A549 (cell line): ENCODE measurements at regions not wholly inside any gene's neighbourhood (a gene's known extent, or its start where the extent isn't known, plus 50 kb on each side); places are given as distances from the start of the nearest gene placed in this dataset.

Source experiments
- ATAC-seq, 2 experiments: fragments of 200-7000 bp in 1 of 2; fragments of >200 bp in 1 of 2; cut with Nextera tagmentation in 1 of 2; cut with Tn5 transposase in 1 of 2; 3 replicates each; pipeline versions ENCODE4 v1.8.0 to v1.9.1; 2018 to 2020; ENCODE audit warnings: mild to moderate bottlenecking in 1 of 2, moderate library complexity in 1 of 2
- CTCF ChIA-PET: fragments of 300-600 bp; sonication (Branson Sonifier 250); formaldehyde crosslinking; extraction: SDS; loops from one replicate; lab custom pipeline; 2021; ENCODE audit warnings: antibody characterized with exemption, inconsistent platforms; lab: Yijun Ruan, JAX
- POLR2A ChIA-PET: fragments of 350-600 bp; formaldehyde crosslinking; extraction: SDS; loops from one replicate; lab custom pipeline; 2021; ENCODE audit warnings: antibody characterized with exemption, inconsistent platforms; lab: Yijun Ruan, JAX
- DNase-seq, 2 experiments: peaks; one replicate each; pipeline versions ENCODE4 v3.0.0 to v3.0.0-alpha.2; 2011 to 2016; ENCODE audit warnings: low read depth in 1 of 2, low spot score in 1 of 2
- FAIRE-seq: peaks from 2 replicates; lab custom pipeline; 2011; peaks lifted over from hg19 to GRCh38; lab: Jason Lieb, UNC
- H3K27ac ChIP-seq, 2 experiments: fragments of >200 bp; sonication (Bioruptor Twin); formaldehyde crosslinking; 3 replicates each; pipeline ENCODE4 v1.5.1; 2016 to 2017
- H3K4me1 ChIP-seq: fragments of >200 bp; sonication (Bioruptor Twin); formaldehyde crosslinking; 3 replicates; pipeline ENCODE4 v1.6.1; 2016
- H3K4me2 ChIP-seq: fragments of >200 bp; sonication (Bioruptor Twin); formaldehyde crosslinking; 3 replicates; pipeline ENCODE4 v1.6.1; 2016
- H3K4me3 ChIP-seq: fragments of >200 bp; sonication (Bioruptor Twin); formaldehyde crosslinking; 3 replicates; pipeline ENCODE4 v1.5.1; 2016
- H3K9me3 ChIP-seq: fragments of >200 bp; sonication (Bioruptor Twin); formaldehyde crosslinking; 3 replicates; pipeline ENCODE4 v1.6.1; 2016
- BCL3 ChIP-seq: fragments of >200 bp; sonication (Bioruptor Twin); formaldehyde crosslinking; IDR thresholded peaks from 3 replicates; pipeline ENCODE4 v1.6.1; 2016
- CEBPB ChIP-seq, 2 experiments: fragments of >200 bp in 1 of 2; sonication (Bioruptor Twin) in 1 of 2; formaldehyde crosslinking in 1 of 2; IDR thresholded peaks; 2 replicates each; pipeline ENCODE4 v1.6.1; 2012 to 2016
- FOSB ChIP-seq: fragments of 250-450 bp; sonication (Bioruptor Pico); IDR thresholded peaks from 2 replicates; pipeline ENCODE4 v1.5.0; 2020; ENCODE audit warnings: mild to moderate bottlenecking, moderate library complexity
- GATA3 ChIP-seq: IDR thresholded peaks from 2 replicates; pipeline ENCODE4 v1.6.1; 2012; ENCODE audit warnings: borderline replicate concordance
- HDAC2 ChIP-seq: fragments of 200-600 bp; sonication (generic); IDR thresholded peaks from 2 replicates; pipeline ENCODE4 v1.6.1; 2016
- HES2 ChIP-seq: fragments of >200 bp; sonication (Bioruptor Twin); formaldehyde crosslinking; IDR thresholded peaks from 2 replicates; pipeline ENCODE4 v1.6.1; 2016
- HEYL ChIP-seq: fragments of 250-450 bp; sonication (Bioruptor Pico); IDR thresholded peaks from 2 replicates; pipeline ENCODE4 v1.8.0; 2021; ENCODE audit warnings: mild to moderate bottlenecking, moderate library complexity
- HOXA7 ChIP-seq: fragments of 250-450 bp; sonication (Bioruptor Pico); IDR thresholded peaks from 2 replicates; pipeline ENCODE4 v1.5.0; 2020; ENCODE audit warnings: mild to moderate bottlenecking, moderate library complexity
- HOXB13 ChIP-seq: fragments of 250-450 bp; sonication (Bioruptor Pico); IDR thresholded peaks from 2 replicates; pipeline ENCODE4 v1.5.0; 2020; ENCODE audit warnings: low read depth, mild to moderate bottlenecking, moderate library complexity
- HOXB5 ChIP-seq: fragments of 250-450 bp; sonication (Bioruptor Pico); IDR thresholded peaks from 2 replicates; pipeline ENCODE4 v1.5.0; 2020; ENCODE audit warnings: mild to moderate bottlenecking, moderate library complexity
- JUNB ChIP-seq: fragments of >200 bp; sonication (Bioruptor Twin); formaldehyde crosslinking; IDR thresholded peaks from 2 replicates; pipeline ENCODE4 v1.6.1; 2016
- MAFK ChIP-seq: fragments of 450-650 bp; IDR thresholded peaks from 2 replicates; pipeline ENCODE4 v1.6.1; 2014; ENCODE audit not compliant: partially characterized antibody
- MAX ChIP-seq: IDR thresholded peaks from 2 replicates; pipeline ENCODE4 v1.6.1; 2012
- MYC ChIP-seq: IDR thresholded peaks from 2 replicates; pipeline ENCODE4 v1.6.1; 2012; ENCODE audit warnings: mild to moderate bottlenecking, inconsistent platforms, low read length, improper control_type of control experiment, borderline replicate concordance
- NPAS2 ChIP-seq: fragments of 250-450 bp; sonication (Bioruptor Pico); IDR thresholded peaks from 2 replicates; pipeline ENCODE4 v1.8.0; 2022; ENCODE audit warnings: mild to moderate bottlenecking, moderate library complexity, borderline replicate concordance
- PBX3 ChIP-seq: IDR thresholded peaks from 2 replicates; pipeline ENCODE4 v1.6.1; 2012
- RARB ChIP-seq: fragments of 250-450 bp; sonication (Bioruptor Pico); IDR thresholded peaks from 2 replicates; pipeline ENCODE4 v1.8.0; 2021; ENCODE audit warnings: mild to moderate bottlenecking, moderate library complexity
- REST ChIP-seq: fragments of 200-600 bp; sonication (generic); IDR thresholded peaks from 2 replicates; pipeline ENCODE4 v1.6.1; 2016; ENCODE audit warnings: antibody characterized with exemption, mild to moderate bottlenecking, moderate library complexity
- RFX5 ChIP-seq: fragments of 450-650 bp; IDR thresholded peaks from 2 replicates; pipeline ENCODE4 v1.7.1; 2014; ENCODE audit warnings: antibody characterized with exemption, mild to moderate bottlenecking, moderate library complexity
- SMC3 ChIP-seq: fragments of >200 bp; sonication (Bioruptor Twin); formaldehyde crosslinking; IDR thresholded peaks from 3 replicates; pipeline ENCODE4 v1.6.1; 2018; ENCODE audit warnings: inconsistent platforms
- USF2 ChIP-seq: fragments of 450-650 bp; IDR thresholded peaks from 2 replicates; pipeline ENCODE4 v1.6.1; 2014; ENCODE audit warnings: antibody characterized with exemption
- ZFP36 ChIP-seq: fragments of 450-650 bp; IDR thresholded peaks from 2 replicates; pipeline ENCODE4 v1.6.1; 2014; ENCODE audit warnings: borderline replicate concordance; ENCODE audit not compliant: partially characterized antibody
- ZNF302 ChIP-seq: fragments of 250-450 bp; sonication (Bioruptor Pico); IDR thresholded peaks from 2 replicates; pipeline ENCODE4 v1.9.0; 2021; ENCODE audit warnings: inconsistent platforms, mild to moderate bottlenecking, moderate library complexity
- WGBS: methylation state at CpG from one replicate; pipeline ENCODE4 v1.1.6; 2017; ENCODE audit errors: missing lambda C conversion rate; 5-methylcytosine and 5-hydroxymethylcytosine counted together

GRCh38 chr21:15455819-15456462 is 273.8 kb upstream of the USP25 start:
- FAIRE-seq = no peak
- no peak for ATAC-seq
- TF ChIP-seq CEBPB (IDR thresholded peaks at IDR 0.05) = no peak
- no peak for TF ChIP-seq MYC
- no peak for TF ChIP-seq MAX
- TF ChIP-seq HES2 = no peak
- no peak for TF ChIP-seq PBX3
- TF ChIP-seq HOXB5 = no peak
- no peak for TF ChIP-seq HOXA7 (CRISPR knock-in tag)
- TF ChIP-seq ZFP36 = no peak
- no peak for TF ChIP-seq HDAC2
- no peak for TF ChIP-seq RARB (CRISPR knock-in tag)
- TF ChIP-seq NPAS2 (CRISPR knock-in tag) = no peak
- TF ChIP-seq RFX5 = no peak
- TF ChIP-seq FOSB = no peak
- no peak for TF ChIP-seq ZNF302 (CRISPR knock-in tag)
- TF ChIP-seq HEYL (CRISPR knock-in tag) = no peak
- no peak for TF ChIP-seq JUNB
- TF ChIP-seq BCL3 = no peak
- no peak for TF ChIP-seq MAFK
- no peak for TF ChIP-seq REST
- POLR2A ChIA-PET = no interaction called here
- Histone ChIP-seq H3K4me2 (no peak overlapping the region), H3K4me3 (no peak overlapping the region), H3K4me1 (no peaks in the 10 kb centered on the region), H3K9me3 (no peaks in the 10 kb centered on the region), H3K27ac (peak overlapping the region in 1 of 2 experiments; percentile 31; a peak in 1 of 6 replicates)
- CTCF ChIA-PET = interaction anchor here (0.5 to 0.8 kb wide), 2 partner anchors 17 to 27 kb away, joined by 3 to 5 read pairs; no protein-coding TSS in a partner anchor
- WGBS = 78% methylated on average over 7 of the region's 14 CpGs
- no peak for DNase-seq

- WGBS = 66% methylated on average over 3 of the region's 3 CpGs
- Histone ChIP-seq H3K4me1 (no peaks in the 10 kb centered on the region), H3K27ac (no peak overlapping the region), H3K4me2 (no peak overlapping the region), H3K9me3 (no peaks in the 10 kb centered on the region), H3K4me3 (no peak overlapping the region)
- POLR2A ChIA-PET = no interaction called here
- TF ChIP-seq HDAC2 (no peak), MAFK (peak; percentile 92), SMC3 (no peak), HOXB13 (CRISPR knock-in tag) (no peak), NPAS2 (CRISPR knock-in tag) (no peak), ZNF302 (CRISPR knock-in tag) (no peak), USF2 (no peak), RFX5 (no peak), GATA3 (no peak)
- FAIRE-seq (no peak), DNase-seq (no peak), ATAC-seq (no peak)
- CTCF ChIA-PET = no interaction called here
These were observed 271.8 kb upstream of the USP25 start for GRCh38 chr21:15457965-15458364.
